ENCODE measurements at regions not wholly inside any gene's neighbourhood (a gene's known extent, or its start where the extent isn't known, plus 50 kb on each side); places are given as distances from the start of the nearest gene placed in this dataset.

DNA sequence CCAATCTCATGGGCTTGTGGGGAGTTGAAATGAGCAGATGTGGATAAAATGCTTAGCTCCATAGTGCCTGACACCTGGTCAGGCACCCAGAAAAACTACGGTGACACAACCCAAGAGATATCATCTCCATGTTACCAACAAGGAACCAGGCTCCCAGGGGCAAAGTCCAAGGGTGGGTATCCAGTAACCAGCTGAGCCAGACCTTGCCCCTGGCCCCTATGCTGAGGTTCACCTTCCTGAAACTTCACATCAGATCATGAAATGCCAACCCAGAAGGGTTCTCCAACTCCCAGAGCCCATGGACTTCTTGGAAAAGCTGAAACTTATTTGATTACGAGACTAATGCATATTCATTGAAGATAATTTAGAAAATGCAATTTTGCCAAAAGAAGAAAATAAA lies 141.8 kb upstream of the KCNG1 start:
- H3K9ac ChIP-seq (ENCODE audit: insufficient read depth in 1 of 2, low read depth in 2 of 2, low read length in 2 of 2), result no peak overlapping the region
- FAIRE-seq (no peak), ATAC-seq (no peak), DNase-seq (ENCODE audit: extremely low read depth in 1 of 4, low spot score in 3 of 4) (no peak)
- H3K79me2 ChIP-seq (ENCODE audit: control insufficient read depth, insufficient read depth, low read length), result no peaks in the 10 kb centered on the region
- H3K9me3 ChIP-seq (replicated peaks; ENCODE audit: control insufficient read depth, insufficient read depth, low read depth, low read length), result no peaks in the 10 kb centered on the region
- ChIA-PET CTCF (ENCODE audit: low intra/inter-chr PET ratio) (no interaction called here), POLR2A (interaction anchor here (1.4 kb wide), 1 partner anchor 33 kb away, joined by 3 read pairs; no protein-coding TSS in a partner anchor)
- no peak overlapping the region for H3K4me2 ChIP-seq (ENCODE audit: insufficient read depth, low read length)
- no peaks in the 10 kb centered on the region for H3K9me1 ChIP-seq (ENCODE audit: control insufficient read depth, insufficient read depth, low read length)
- H4K20me1 ChIP-seq (replicated peaks; ENCODE audit: control insufficient read depth, insufficient read depth, low read length), result no peaks in the 10 kb centered on the region
- no peaks in the 10 kb centered on the region for H3K4me1 ChIP-seq (replicated peaks in 1 of 2; ENCODE audit: control insufficient read depth in 2 of 2, insufficient read depth in 2 of 2, low read length in 2 of 2)
- no peak overlapping the region for H2AFZ ChIP-seq (ENCODE audit: low read depth, low read length)
- H3K27ac ChIP-seq (ENCODE audit: extremely low read depth, low read depth, low read length), result no peak overlapping the region
- no peaks in the 10 kb centered on the region for H3K36me3 ChIP-seq (ENCODE audit: control insufficient read depth, insufficient read depth, low read length)
- WGBS (ENCODE audit: insufficient coverage, low coverage, missing lambda C conversion rate), result 4% methylated on average over 2 of the region's 2 CpGs
- peaks cover 7 to 39% of the 10 kb centered on the region in 2 experiments for H3K27me3 ChIP-seq (ENCODE audit: control insufficient read depth in 2 of 2, insufficient read depth in 2 of 2, low read length in 2 of 2)
- no peak for TF ChIP-seq CCAR2 (IDR thresholded peaks at IDR 0.05; ENCODE audit: low read depth, low read length)
- no peak for TF ChIP-seq SMAD2 (IDR thresholded peaks at IDR 0.05; ENCODE audit: low read depth, low read length)
- TF ChIP-seq FOXK1 (CRISPR knock-in tag; IDR thresholded peaks at IDR 0.05; ENCODE audit: borderline replicate concordance), result no peak
- no peak for TF ChIP-seq KAT2B (IDR thresholded peaks at IDR 0.05; ENCODE audit: low read depth, low read length)
- TF ChIP-seq ZNF507 (tag; conservative IDR thresholded peaks at IDR 0.05), result no peak
- no peak for TF ChIP-seq HOXB6 (CRISPR knock-in tag; IDR thresholded peaks at IDR 0.05; ENCODE audit: borderline replicate concordance)
- no peak for TF ChIP-seq MECOM (CRISPR knock-in tag; IDR thresholded peaks at IDR 0.05)
- no peak for TF ChIP-seq BDP1 (IDR thresholded peaks at IDR 0.05; ENCODE audit: insufficient read depth, insufficient read length)
- no peak for TF ChIP-seq EP300 (IDR thresholded peaks at IDR 0.05; ENCODE audit: low read length)
- TF ChIP-seq HNRNPL (IDR thresholded peaks at IDR 0.05; ENCODE audit: low read depth, low read length), result no peak
- no peak for TF ChIP-seq TAF9B (IDR thresholded peaks at IDR 0.05; ENCODE audit: partially characterized antibody)
- no peak for TF ChIP-seq SUPT5H (IDR thresholded peaks at IDR 0.05)
- TF ChIP-seq SMAD3 (CRISPR knock-in tag; conservative IDR thresholded peaks at IDR 0.05), result no peak
- TF ChIP-seq BRD4 (IDR thresholded peaks at IDR 0.05), result no peak
- TF ChIP-seq XRCC3 (IDR thresholded peaks at IDR 0.05), result no peak
- no peak for TF ChIP-seq MIER1 (IDR thresholded peaks at IDR 0.05; ENCODE audit: low read depth)
- no peak for TF ChIP-seq RFX1 (IDR thresholded peaks at IDR 0.05)
- no peak for TF ChIP-seq KAT8 (IDR thresholded peaks at IDR 0.05; ENCODE audit: low read depth)
- TF ChIP-seq, protein P1, sequence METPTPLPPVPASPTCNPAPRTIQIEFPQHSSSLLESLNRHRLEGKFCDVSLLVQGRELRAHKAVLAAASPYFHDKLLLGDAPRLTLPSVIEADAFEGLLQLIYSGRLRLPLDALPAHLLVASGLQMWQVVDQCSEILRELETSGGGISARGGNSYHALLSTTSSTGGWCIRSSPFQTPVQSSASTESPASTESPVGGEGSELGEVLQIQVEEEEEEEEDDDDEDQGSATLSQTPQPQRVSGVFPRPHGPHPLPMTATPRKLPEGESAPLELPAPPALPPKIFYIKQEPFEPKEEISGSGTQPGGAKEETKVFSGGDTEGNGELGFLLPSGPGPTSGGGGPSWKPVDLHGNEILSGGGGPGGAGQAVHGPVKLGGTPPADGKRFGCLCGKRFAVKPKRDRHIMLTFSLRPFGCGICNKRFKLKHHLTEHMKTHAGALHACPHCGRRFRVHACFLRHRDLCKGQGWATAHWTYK (CRISPR knock-in tag; IDR thresholded peaks at IDR 0.05), result no peak
- no peak for TF ChIP-seq FOXP1 (CRISPR knock-in tag; IDR thresholded peaks at IDR 0.05)
- BruUV-seq (replicated peaks), result no TSS peak
- H3K4me3 ChIP-seq, result no peak overlapping the region
- in situ Hi-C loops (cut with MboI) (no loop called here), intact Hi-C loops (cut with micrococcal nuclease) (no loop called here)

All from K562 (cell line).